Pons (tissue), 1 donor: ENCODE measurements at regions not wholly inside any gene's neighbourhood (a gene's known extent, or its start where the extent isn't known, plus 50 kb on each side); places are given as distances from the start of the nearest gene placed in this dataset.

Experiments
- DNase-seq: peaks from one replicate; pipeline ENCODE4 v3.0.0-alpha.2; 2016; ENCODE audit warnings: low spot score

DNA sequence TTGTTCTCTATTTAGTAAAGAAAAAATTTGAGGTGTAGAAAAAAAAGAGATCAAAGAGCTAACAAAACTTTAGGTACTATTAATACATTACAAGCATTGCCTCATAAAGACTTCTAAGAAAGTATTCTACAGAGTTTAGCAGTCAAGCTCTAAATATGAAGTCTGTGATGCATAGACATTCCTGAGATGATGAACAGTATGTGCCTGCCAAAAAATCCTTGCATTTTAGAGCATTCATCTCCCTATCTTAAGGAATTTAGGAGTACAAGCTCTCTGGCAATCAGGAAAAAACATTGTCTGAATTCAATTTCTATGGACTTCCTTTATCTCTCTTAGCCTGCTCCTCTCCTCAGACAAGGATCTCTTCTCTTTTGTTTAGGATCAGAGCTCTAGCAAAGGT is 202.6 kb upstream of the LRFN5 start:
- no peak for DNase-seq

DNA sequence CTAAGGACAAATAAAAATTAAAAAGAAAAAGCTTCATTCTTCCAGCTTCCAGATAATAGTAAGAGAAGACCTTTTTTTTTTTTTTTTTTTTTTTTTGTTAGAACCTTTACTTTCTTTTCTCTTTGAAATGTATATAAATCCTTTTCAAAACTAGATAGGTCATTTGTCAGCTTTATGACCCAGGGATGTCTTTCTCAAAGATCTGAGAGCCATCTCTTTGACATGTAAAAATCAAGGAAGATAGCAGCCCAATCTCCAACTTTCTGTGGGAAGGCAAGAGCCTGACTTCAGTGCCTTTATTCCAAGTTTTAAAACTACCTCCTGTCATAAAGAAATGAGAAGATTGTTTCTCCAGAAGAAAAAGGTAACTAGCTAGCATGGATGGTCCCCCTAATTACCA is 203.3 kb upstream of the LRFN5 start:
- DNase-seq, result no peak

DNA sequence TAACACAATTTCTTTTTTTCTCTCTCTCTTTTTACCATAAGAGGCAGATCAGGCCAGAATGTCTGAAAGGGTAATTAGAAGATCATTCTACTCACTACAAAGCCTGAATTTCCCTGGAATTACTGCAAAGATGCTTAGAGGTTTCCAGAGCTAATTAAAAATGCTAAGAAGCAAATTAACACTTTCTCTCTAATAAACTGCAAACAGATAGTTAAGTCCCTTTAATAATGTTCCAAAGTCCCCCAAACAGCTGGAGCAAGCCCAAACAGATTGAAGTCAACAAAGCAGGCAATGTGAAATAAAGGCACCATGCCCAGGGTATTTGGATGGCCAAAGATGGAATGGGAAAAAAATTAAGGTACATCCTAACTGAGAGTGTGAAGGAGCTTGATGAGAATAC is 208.8 kb upstream of the LRFN5 start:
- no peak for DNase-seq

DNA sequence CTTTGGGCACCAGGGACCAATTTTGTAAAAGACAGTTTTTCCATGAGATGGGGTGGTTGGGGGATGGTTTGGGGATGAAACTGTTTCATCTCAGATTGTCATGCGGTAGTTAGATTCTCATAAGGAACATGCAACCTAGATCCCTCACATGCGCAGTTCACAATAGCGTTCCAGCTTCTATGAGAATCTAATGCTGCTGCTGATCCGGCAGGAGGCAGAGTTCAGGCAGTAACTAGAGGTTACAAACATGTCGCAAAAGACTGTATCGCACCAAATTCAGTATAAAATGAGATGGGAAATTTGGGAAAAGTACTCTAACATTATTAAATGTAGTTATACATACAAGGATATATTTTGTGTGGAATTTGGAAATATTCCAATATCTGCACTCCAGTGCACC is 213.2 kb upstream of the LRFN5 start:
- DNase-seq, result no peak

DNA sequence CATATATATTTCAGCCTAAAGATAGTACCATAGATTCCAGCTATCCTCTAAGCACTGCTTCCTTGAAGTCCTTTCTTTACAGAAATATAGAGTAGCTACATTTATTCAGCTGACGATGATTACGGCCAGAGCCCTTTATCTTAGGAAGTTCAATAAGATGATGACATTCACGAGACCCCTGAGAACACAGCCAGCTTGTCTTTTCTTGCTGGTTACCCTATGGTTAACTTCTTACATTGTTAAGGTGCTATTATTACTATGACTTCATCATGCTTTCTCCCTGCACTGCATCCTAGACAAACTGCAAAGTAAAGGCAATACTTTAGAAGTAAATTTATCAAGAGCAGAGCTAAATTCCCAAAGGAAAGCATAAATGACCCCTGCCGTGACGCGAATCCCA is 214.4 kb upstream of the LRFN5 start:
- no peak for DNase-seq

DNA sequence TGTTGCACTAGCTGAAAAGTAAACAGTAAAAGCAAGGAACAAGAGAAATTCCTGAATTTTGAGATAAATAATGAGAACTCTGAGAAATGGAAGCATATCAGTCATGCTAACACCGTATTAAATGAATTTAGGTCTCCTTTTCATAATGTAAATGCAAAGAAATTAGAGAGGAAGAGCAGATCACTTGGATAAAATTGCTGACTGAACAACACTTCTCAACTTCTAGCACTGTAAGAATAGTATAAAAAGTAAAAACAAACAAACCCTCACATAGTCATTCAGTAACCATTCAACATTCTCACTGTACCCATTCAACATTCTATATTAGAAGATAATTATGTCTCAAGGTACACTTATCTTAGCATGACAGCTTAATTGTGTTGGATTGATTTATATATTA is 217.3 kb upstream of the LRFN5 start:
- DNase-seq, result no peak

DNA sequence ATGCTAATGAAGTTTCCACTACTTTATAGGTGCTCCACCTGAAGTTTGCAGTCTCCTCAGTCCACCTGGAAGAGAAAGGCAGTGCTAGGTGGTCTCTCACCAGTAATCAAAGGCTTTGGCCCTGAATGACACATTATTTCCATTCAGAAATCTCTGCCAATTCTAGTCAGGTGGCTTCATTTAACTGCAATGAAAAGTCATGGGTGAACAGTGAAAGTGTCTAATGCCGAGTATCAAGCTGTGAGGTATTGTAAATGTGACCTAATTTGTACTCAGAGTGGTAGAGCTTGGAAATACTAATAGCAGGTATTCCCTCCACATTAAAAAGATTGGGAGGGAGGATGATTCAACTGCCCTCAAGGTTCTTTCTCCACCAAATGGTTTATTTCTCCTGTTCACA is 220.9 kb upstream of the LRFN5 start:
- no peak for DNase-seq

DNA sequence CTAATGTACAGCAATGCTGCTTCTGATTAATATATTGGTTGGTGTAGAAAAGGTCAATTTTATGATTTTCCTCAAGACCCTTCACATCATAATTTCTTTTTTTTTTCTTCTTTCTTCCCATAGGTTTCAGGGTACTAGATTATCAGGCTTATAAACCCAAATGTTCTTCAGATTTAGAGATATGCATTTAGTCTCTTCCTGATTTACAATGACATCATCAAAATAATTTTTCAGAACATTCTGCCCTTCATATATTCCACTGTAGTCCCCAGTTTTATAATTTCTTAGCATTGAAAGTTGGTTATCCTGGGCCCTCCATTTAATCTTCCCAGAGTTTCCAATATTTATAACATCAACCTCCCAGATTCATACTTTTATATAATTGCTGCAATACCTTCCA is 226.7 kb upstream of the LRFN5 start:
- no peak for DNase-seq

DNA sequence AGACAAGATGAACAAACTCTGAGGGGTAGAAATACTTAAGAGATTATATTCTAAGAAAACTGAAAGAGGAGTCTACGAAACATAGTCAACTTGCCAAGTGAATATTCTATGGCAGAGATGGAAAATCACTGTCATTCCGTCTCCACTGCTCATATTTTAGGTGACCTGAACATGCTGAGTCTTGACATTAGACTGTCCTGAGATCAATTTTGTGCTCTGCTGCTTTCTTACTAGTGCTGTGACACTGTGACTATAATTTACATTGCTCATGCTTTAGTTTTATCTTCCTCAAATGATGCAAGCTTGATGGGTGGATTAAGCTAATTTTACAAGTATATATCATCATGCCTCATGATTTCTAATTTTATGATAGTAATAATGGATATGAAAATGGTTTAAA is 228.2 kb upstream of the LRFN5 start:
- no peak for DNase-seq

DNA sequence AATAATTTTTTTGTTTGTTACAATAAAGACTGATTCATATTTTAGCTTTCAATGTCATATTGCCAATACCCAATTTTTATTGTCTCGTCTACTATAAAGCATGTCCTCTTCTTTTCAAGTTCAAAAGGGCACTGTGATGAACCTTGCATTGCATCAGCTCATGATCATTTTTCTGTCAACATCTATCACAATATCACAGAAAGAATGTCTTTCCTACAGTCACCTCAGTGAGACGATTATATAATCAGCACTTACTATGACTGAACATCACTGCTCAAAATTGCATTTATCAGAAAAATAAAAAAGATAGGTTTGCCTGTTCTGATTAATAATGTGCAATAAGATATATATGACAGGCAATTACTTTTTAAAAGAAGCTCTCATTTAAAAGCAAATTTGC is 228.7 kb upstream of the LRFN5 start:
- DNase-seq, result no peak

DNA sequence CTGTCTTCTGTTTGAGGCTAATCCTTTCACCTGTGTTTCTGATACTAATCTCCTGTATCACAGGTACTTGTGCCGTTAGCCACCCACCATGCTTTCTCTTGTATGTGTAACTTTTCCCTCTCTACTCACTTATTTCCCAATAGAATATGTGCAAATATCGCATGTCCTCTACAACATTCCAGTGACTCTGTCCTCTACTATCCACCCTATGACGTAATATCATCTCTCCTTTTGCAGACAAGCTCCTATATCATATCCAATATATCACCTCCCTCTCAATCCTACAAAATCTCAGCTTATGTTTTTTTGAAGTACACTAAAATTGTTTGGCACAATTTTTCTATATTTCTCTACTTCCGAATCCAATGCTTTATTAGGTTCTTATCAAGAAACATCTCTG is 232.6 kb upstream of the LRFN5 start:
- DNase-seq, result no peak

DNA sequence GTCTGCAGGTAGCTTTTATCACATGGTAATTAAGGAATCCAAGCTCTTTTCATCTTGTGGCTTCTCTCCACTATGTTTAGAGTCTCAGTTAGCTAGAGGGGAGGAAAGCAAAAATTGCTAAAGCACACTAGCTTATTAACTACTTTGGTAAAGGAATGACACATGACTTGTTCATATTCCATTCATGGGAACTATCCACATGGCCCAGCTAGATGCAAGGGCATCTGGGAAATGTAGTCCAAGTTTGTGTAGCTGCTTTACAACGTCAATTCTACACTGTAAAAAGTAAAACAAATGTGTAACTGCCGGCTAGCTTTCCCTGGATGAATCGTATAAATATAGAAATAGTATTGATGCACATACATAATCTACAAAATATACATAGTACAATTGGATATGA is 244.5 kb upstream of the LRFN5 start:
- DNase-seq, result no peak

DNA sequence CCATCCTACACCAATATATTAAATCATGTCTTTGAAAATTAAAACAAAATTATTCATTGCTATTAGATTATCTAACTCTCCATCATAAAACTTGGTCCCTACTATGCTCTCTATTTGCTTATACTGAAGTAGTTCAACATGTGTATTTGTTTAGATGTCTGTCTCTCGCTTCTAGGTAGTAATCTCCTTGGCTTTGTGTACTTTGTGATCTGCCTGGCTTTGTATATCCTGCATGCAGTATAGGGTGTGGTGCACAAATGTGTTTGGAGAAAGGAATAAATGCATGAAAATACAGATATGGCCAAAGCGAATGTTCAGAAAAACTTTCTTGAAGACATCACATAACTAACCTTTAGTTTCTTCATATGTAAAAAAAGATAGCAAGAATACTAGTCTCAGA is 246.6 kb upstream of the LRFN5 start:
- DNase-seq, result no peak

DNA sequence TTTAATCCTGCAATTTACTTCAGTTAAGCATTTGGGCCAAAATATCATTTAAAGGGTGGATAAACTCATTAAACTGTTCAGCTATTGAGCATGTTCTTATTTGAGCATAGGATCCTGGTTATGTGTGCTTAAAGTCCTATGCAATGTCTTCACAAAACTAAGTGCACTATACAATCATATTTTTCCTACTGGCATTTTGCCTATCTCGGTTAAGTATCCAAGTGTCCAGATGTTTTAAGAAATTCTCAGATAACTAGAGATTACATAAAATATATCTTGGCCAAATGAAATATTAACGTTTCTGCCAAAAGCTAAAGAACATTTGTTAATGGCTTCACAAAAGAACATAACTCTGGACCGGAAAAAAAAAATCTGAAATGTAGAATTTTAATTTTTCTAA is 250.8 kb upstream of the LRFN5 start:
- no peak for DNase-seq

DNA sequence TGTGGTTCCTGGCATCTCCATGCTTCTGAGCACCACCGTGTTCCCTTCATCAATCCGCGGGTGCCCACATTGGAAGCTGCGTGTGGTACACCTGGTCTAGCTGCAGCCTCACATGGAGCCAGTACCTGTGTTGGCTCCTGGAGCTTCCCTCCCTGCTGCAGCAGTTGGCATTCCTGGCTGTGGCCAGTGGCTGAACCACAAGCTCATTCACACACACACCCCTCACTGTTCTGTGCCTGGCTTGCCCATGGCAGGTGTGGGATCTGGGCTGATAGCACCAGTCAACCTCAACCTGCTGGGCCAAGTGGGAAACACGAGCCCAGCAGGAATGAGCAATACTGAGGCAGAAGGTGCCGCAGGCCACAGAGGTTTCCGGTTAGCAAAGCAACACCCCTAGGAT is 256.2 kb upstream of the LRFN5 start:
- DNase-seq, result no peak

DNA sequence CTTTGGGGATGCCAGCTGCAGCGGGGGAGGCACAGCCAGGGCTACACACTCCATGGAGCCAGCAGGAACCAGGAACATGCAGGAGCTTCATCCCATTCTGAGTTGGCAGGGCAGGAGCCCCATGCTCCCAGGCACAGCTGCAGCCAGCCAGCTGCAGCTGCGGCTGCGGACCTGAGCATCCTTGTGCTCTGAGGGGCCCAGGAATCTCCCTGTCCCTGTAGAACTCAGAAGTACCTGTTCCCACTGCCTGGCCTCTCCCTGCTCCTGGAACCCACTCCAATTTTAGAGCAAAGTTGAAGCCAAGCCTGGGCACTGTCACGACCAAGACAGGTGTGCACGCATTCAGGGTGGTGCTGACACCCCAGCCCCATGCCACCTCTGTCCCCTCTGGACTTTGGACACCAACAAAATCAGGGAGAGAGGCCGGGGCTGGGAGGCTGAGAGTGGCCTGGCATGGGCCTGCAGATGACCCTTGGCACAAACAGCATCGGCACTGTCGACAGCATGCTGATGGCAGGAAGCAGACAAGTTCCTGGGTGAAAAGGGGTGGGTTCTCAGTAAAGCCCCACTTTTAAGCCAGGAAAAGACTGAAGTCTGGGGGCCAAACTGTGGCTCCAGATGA is 257.3 kb upstream of the LRFN5 start:
- DNase-seq, result no peak

DNA sequence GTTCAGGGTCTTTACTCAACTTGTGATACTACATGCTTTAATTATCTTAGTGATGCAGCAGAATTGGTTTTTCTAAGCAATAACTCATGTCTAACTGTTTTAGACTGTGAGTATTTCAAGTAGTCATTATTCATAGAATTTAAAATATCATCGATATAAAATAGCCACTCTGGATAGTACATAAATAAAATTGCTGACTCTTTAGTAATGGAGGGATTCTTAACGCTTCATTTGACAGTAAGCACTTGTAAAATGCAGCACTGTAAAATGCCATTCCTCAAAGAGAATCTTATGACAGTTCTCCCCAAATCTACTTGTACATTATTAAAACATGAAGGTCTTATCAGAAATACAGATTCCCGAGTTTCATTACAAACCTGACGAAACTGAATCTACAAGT is 262.8 kb upstream of the LRFN5 start:
- no peak for DNase-seq

DNA sequence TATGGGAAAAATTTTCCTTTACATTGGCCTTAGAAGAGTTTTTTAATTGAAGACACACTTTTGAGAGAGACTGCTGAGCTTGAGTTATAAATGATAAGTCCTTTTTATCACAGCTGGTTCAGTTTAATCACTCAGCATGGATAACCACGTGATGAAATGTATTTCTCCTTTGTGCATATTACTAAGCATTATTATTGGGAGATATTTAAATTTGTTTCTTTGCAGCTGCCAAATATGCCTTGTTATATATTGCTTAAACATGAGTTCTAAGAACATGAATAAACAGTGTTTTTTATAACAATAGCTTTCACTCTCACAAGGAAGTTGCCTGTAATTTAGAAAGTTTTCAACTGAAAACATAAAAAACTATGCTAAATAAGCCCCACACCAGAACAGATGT is 293.5 kb upstream of the LRFN5 start:
- DNase-seq, result no peak

DNA sequence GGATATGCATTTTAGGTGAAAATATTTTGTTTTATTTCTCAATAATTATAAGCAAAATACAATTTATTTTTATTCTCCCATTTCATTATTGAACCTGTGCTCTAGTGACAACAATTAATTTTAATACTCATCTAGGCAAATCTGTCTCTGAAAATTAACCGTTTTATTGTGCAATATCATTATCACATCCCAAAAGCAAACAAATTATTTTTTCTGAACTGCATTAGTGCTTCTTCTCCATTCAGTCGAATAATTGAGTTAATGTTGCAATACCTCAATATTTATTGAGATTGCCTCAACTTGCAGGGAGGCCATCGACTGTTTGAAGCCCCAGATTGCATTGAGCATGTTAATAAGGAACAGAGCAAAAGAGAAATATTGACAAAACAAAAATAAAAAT is 303.2 kb upstream of the LRFN5 start:
- no peak for DNase-seq

DNA sequence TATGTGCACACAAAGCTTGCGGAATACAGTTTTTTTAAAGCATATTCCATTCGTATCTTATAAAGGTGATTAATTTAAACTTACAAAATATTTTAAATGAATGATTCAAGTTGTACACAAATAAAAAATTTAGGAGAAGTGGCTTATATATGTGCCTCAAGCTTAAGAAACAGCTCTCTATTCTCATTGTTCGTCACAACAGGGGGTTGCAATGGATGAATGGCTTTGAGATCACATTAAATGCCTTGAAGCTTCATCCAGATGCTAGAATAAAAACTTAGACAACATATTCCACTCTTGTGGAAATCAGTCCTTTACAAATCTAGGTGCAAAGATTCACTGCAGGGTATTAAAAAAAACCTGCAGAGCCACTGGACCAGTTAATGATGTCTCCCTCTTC is 303.9 kb upstream of the LRFN5 start:
- no peak for DNase-seq

DNA sequence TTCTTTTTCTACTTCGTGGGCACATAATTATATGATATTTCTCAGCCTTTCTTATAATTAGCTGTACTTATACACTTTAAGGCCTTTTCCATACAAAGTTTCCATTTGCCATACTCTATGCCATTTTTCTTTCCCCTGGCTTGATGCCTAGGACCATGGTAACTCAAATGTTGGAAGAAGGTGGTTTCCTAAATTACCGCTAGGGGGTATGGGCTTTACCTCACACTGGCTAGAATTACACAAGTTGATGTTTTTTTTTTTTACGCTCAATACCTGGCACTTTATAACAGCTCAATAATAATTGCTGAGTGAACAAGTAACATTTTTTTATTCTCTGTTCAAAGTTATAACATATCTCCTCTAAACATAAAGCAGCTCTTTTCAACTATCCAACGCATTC is 306.8 kb upstream of the LRFN5 start:
- DNase-seq, result no peak

DNA sequence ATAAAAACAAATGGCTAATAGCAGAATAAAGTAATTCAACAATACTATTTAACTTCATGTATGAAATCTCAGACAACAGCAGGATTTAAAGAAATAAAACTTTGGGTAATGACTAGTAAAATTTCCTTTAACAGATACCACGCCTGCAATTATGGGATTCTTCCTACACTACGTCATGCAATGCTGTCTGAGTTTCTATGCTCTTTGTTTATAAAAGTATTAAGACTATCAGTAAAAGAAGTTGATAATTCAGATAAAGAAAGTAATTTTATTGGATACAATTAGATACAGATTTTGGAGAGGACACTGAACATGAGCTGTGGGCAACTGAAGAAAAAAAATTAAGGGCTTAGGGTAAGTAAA is 308.4 kb upstream of the LRFN5 start:
- DNase-seq, result no peak

DNA sequence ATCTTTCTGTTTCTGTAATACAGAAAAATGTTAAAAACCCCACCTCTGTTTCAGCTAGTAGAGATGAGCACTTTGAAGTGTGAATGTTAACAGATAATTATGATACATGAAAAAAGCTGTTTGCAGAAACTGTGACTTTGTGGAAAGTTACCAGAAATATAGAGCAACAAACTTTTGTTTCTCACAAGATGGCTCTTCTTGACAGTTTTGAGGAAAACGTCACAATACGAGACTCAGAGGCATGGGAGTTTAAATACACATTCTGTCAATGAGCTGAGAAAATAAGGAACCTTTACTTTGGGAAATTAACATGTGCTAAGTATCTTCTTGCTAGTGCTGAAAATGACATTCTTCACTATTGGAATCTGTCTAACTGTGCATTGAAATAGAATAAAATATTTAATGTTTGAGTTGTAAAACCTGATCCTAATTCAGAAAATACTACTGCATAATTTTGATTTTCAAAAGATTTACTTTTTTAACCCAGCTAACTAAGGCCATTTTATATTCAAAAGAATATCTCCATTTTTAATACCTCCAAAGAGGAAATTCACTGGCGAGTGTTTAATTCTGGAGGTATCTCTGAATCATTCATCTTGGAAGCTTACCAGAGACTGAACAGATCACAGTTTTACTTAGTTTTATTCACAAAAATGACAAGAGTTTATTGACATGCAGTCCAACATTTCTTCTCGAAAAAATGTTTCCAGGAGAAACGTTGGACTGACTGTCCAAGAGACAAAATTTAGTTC is 308.9 kb upstream of the LRFN5 start:
- DNase-seq, result no peak

DNA sequence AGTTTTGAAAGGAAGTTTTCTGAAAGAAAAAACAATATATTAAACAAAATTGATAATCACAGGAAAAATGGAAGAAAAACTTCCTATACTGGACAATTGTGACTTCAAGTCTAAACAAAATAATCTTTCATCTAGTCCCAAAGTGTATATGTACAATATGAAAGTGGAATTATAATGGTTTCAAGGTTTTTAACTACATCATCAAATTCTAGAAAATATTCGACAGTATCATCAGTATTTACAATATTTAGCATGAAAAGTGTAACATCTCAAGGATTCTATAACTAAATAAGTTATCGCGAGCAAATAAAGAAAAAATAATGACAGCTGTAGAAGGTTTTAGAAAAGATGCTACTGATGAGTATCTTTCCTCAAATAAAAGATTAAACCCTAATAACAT is 310.9 kb upstream of the LRFN5 start:
- no peak for DNase-seq
